ENCODE measurements at regions not wholly inside any gene's neighbourhood (a gene's known extent, or its start where the extent isn't known, plus 50 kb on each side); places are given as distances from the start of the nearest gene placed in this dataset.

DNA sequence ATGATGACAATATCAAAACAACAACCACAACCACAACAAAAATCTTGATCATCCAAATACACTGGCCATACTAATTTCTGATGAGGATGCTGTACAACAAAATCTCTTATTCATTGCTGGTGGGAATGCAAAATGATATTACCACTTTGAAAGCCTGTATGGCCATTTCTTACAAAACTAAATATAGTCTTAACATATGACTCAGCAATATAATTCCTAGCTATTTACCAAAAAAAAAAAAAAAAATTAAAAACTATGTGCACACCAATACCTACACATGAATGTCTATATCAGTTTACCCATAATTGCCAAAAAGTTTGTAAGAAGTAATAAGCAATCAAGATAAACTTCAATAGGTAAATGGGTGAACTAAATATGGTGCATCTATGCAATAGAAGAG is 1379.7 kb downstream of the CDH11 start:
- no peak overlapping the region for H3K4me3 ChIP-seq (ENCODE audit: low read depth, low read length)
- TF ChIP-seq, protein P1, sequence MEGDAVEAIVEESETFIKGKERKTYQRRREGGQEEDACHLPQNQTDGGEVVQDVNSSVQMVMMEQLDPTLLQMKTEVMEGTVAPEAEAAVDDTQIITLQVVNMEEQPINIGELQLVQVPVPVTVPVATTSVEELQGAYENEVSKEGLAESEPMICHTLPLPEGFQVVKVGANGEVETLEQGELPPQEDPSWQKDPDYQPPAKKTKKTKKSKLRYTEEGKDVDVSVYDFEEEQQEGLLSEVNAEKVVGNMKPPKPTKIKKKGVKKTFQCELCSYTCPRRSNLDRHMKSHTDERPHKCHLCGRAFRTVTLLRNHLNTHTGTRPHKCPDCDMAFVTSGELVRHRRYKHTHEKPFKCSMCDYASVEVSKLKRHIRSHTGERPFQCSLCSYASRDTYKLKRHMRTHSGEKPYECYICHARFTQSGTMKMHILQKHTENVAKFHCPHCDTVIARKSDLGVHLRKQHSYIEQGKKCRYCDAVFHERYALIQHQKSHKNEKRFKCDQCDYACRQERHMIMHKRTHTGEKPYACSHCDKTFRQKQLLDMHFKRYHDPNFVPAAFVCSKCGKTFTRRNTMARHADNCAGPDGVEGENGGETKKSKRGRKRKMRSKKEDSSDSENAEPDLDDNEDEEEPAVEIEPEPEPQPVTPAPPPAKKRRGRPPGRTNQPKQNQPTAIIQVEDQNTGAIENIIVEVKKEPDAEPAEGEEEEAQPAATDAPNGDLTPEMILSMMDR (IDR thresholded peaks at IDR 0.05; ENCODE audit: borderline replicate concordance, insufficient read depth, low read depth, low read length): no peak

DNA sequence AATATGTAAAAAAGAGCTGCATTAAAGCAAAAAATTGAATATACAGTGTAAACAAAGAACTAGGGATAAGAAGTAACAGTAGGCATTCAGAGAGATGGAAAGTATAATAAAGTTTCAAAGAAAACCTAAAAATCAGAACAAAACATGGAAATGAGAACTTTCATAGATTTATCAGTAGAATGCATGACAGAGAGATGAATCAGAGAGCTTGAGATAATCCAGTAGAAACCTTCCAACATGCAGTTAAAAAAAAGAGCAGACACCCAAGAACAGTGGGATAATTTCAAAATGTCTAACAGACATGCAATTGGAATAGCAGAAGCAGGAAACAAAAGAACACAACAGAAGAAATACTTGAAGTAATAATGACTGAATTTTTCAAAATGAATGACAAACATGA is 1384.2 kb downstream of the CDH11 start:
- H3K4me3 ChIP-seq (ENCODE audit: low read depth, low read length): no peak overlapping the region
- TF ChIP-seq, protein P1 (IDR thresholded peaks at IDR 0.05; ENCODE audit: borderline replicate concordance, insufficient read depth, low read depth, low read length): no peak

DNA sequence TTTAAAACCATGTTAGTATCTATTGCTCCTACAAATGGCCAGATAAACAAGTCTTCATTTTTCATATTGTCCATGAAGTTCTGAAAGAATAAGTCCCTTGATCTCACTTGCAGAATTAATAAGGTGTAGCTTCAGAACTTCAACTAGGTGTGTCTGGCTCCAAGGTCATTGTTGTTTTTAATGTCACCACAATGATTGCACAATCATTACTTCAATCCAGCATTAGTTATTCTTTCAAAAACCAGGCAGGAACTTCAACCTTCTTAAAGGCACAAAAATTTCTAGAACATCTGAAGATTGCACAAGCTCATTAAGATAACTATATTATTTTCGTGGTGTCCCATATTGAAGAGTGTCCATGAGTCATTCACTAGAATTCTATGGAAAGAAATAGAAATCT is 1386.4 kb downstream of the CDH11 start:
- TF ChIP-seq, protein P1 (IDR thresholded peaks at IDR 0.05; ENCODE audit: borderline replicate concordance, insufficient read depth, low read depth, low read length): no peak
- no peak overlapping the region for H3K4me3 ChIP-seq (ENCODE audit: low read depth, low read length)

DNA sequence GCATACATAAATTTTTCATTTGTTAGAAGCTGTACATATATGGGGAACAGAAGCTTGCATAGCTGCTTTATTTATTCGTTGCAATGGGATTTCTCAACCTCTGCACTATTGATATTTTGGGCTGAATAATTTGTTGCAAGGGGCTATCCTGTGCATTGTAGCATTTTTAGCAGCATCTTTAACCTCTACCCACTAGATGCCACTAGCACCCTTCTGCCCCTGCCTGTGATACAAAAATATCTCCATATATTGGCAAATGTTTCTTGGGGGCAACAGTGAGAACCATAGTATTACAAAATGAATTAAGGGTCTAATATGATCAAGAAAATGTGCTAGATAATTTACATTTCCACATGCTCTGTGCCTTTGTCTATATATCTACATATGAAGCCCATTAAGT is 1401.0 kb downstream of the CDH11 start:
- TF ChIP-seq, protein P1 (IDR thresholded peaks at IDR 0.05; ENCODE audit: borderline replicate concordance, insufficient read depth, low read depth, low read length): no peak
- no peak overlapping the region for H3K4me3 ChIP-seq (ENCODE audit: low read depth, low read length)

DNA sequence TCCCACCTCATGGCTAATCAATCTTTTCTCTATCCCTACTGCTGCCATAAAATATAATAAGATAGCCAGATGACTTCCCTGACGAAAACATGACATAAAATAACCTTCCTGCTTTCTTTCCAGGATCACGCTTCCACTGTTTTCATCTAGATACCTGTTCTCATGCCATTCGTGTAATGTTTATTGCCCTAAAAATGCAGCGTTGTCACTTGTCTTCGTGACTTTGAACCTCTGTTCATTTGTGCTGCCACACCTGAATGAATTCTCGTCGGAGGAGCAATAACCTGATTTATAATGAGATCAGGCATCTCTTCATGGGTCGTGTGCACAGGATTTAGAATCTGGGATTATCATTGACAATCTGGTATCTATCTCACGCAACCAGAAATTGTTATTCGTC is 1401.9 kb downstream of the CDH11 start:
- no peak overlapping the region for H3K4me3 ChIP-seq (ENCODE audit: low read depth, low read length)
- TF ChIP-seq, protein P1 (IDR thresholded peaks at IDR 0.05; ENCODE audit: borderline replicate concordance, insufficient read depth, low read depth, low read length): no peak

DNA sequence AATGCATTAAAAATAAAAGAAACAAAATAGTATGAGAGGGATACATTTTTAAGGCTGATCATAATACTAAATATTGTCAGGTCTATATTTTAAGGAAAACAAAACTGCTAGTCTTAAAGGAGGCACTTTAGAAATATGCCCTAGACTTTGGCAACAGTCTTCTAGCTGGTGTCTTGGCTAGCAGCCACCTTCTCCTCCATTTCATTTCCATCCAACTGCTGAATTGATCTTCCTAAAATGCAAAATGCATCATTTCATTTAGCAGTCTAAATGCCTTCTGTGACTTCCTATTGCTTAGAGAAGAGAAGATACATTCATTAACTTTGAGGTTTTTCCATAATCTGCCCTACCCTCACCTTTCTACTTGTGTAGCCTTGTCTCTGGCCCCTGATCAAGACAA is 1404.1 kb downstream of the CDH11 start:
- H3K4me3 ChIP-seq (ENCODE audit: low read depth, low read length): no peak overlapping the region
- TF ChIP-seq, protein P1 (IDR thresholded peaks at IDR 0.05; ENCODE audit: borderline replicate concordance, insufficient read depth, low read depth, low read length): no peak

DNA sequence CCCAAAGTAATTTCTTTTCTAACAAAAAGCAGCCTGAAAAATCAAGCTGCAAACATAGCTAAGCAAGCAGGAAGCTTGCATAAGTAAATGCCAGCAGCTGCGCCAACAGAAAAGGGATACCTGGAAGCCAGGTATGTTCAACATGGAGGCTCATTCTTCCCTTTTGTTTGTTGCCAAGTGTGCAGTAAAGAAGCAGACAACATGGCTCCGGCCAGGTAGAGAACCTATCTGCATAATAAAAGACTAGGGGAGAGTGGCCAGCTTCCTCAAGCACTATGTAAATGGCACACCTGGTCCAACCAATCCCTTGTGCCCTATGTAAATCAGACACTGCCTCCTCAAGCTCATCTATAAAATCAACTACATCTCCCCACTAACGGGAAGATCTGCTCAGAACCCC is 1407.0 kb downstream of the CDH11 start:
- H3K4me3 ChIP-seq (ENCODE audit: low read depth, low read length): no peak overlapping the region
- TF ChIP-seq, protein P1 (IDR thresholded peaks at IDR 0.05; ENCODE audit: borderline replicate concordance, insufficient read depth, low read depth, low read length): no peak

Data from GM12875 (cell line).